CD14-positive monocyte (primary cell): ENCODE measurements at regions not wholly inside any gene's neighbourhood (a gene's known extent, or its start where the extent isn't known, plus 50 kb on each side); places are given as distances from the start of the nearest gene placed in this dataset.

Source experiments
- DNase-seq, 3 donors: peaks; one replicate each; pipeline ENCODE4 v3.0.0-alpha.2; 2011 to 2022
- H2AFZ ChIP-seq: 2 replicates; pipeline ENCODE4 v1.6.0; 2012; ENCODE audit warnings: mild to moderate bottlenecking, low read depth, low read length, inconsistent platforms; ENCODE audit not compliant: insufficient read depth, poor library complexity, severe bottlenecking
- H3K27ac ChIP-seq, 2 donors: 1 replicate in 1 of 2; 2 replicates in 1 of 2; pipeline ENCODE4 v1.5.1; 2012 to 2013; ENCODE audit warnings: low read length in 2 of 2, control low read depth in 1 of 2, inconsistent platforms in 1 of 2, low read depth in 1 of 2, mild to moderate bottlenecking in 1 of 2
- H3K27me3 ChIP-seq, 2 donors: one replicate each; pipeline versions ENCODE4 v1.6.0 to v1.6.1; 2011 to 2013; ENCODE audit warnings: low read length in 2 of 2; ENCODE audit not compliant: control insufficient read depth in 2 of 2, insufficient read depth in 2 of 2
- H3K36me3 ChIP-seq, 2 donors: replicated peaks in 1 of 2; 1 replicate in 1 of 2; 2 replicates in 1 of 2; pipeline versions ENCODE4 v1.5.1 to v1.6.1; 2012 to 2013; ENCODE audit warnings: low read length in 2 of 2, control low read depth in 1 of 2, inconsistent platforms in 1 of 2, mild to moderate bottlenecking in 1 of 2; ENCODE audit not compliant: insufficient read depth in 2 of 2, control insufficient read depth in 1 of 2
- H3K4me1 ChIP-seq, 2 donors: 1 replicate in 1 of 2; 2 replicates in 1 of 2; pipeline versions ENCODE4 v1.5.1 to v1.6.1; 2012 to 2013; ENCODE audit warnings: low read length in 2 of 2, control low read depth in 1 of 2, inconsistent platforms in 1 of 2, mild to moderate bottlenecking in 1 of 2, moderate library complexity in 1 of 2; ENCODE audit not compliant: insufficient read depth in 2 of 2, control insufficient read depth in 1 of 2
- H3K4me2 ChIP-seq: replicated peaks from 2 replicates; pipeline ENCODE3; 2012; ENCODE audit warnings: low read length, moderate library complexity, mild to moderate bottlenecking; ENCODE audit not compliant: poor library complexity, severe bottlenecking; ENCODE audit errors: extremely low read depth
- H3K4me3 ChIP-seq, 3 experiments: fragments of 200-600 bp in 1 of 3; sonication (generic) in 1 of 3; replicated peaks in 1 of 3; 1 replicate in 2 of 3; 2 replicates in 1 of 3; pipeline ENCODE4 v1.5.1; 2011 to 2013; ENCODE audit warnings: low read length in 3 of 3, mild to moderate bottlenecking in 3 of 3, control low read depth in 2 of 3, low read depth in 2 of 3, inconsistent platforms in 1 of 3, moderate library complexity in 1 of 3
- H3K79me2 ChIP-seq: 2 replicates; pipeline ENCODE4 v1.6.0; 2012; ENCODE audit warnings: mild to moderate bottlenecking, control low read depth, inconsistent platforms, low read length, moderate library complexity; ENCODE audit not compliant: insufficient read depth
- H3K9ac ChIP-seq: 2 replicates; pipeline ENCODE4 v1.6.0; 2017; ENCODE audit warnings: low read length, mild to moderate bottlenecking; ENCODE audit not compliant: insufficient read depth, poor library complexity, severe bottlenecking
- H3K9me3 ChIP-seq, 2 donors: replicated peaks in 1 of 2; 1 replicate in 1 of 2; 2 replicates in 1 of 2; pipeline versions ENCODE4 v1.5.1 to v1.6.1; 2012 to 2013; ENCODE audit warnings: low read length in 2 of 2, control low read depth in 1 of 2; ENCODE audit not compliant: control insufficient read depth in 1 of 2, insufficient read depth in 1 of 2
- H4K20me1 ChIP-seq: 2 replicates; pipeline ENCODE4 v1.6.0; 2012; ENCODE audit warnings: mild to moderate bottlenecking, low read length, control low read depth, moderate library complexity; ENCODE audit not compliant: insufficient read depth
- H3K27ac Mint-ChIP-seq, 7 donors: one replicate each; pipeline ENCODE4 v1.8.0; 2020; ENCODE audit warnings: mild to moderate bottlenecking in 7 of 7, mixed read lengths in 7 of 7, moderate library complexity in 6 of 7, inconsistent platforms in 2 of 7
- H3K27me3 Mint-ChIP-seq, 3 donors: one replicate each; pipeline ENCODE4 v1.8.0; 2021 to 2022; ENCODE audit warnings: low read depth in 3 of 3, mild to moderate bottlenecking in 3 of 3, mixed read lengths in 3 of 3, moderate library complexity in 3 of 3, inconsistent platforms in 1 of 3
- H3K36me3 Mint-ChIP-seq, 2 donors: one replicate each; pipeline ENCODE4 v1.8.0; 2020; ENCODE audit warnings: mixed read lengths in 2 of 2, inconsistent platforms in 1 of 2, mild to moderate bottlenecking in 1 of 2
- H3K4me1 Mint-ChIP-seq: one replicate; pipeline ENCODE4 v1.8.0; 2020; ENCODE audit warnings: mild to moderate bottlenecking, mixed read lengths
- H3K4me3 Mint-ChIP-seq, 2 donors: one replicate each; pipeline ENCODE4 v1.8.0; 2020; ENCODE audit warnings: mild to moderate bottlenecking in 2 of 2, mixed read lengths in 2 of 2, moderate library complexity in 1 of 2
- H3K9me3 Mint-ChIP-seq, 7 donors: one replicate each; pipeline ENCODE4 v1.8.0; 2020 to 2022; ENCODE audit warnings: mixed read lengths in 7 of 7, mild to moderate bottlenecking in 6 of 7, moderate library complexity in 6 of 7, inconsistent platforms in 2 of 7
- CTCF ChIP-seq: fragments of 200-600 bp; IDR thresholded peaks from one replicate; pipeline ENCODE4 v1.8.0; 2022; ENCODE audit warnings: antibody characterized with exemption, mild to moderate bottlenecking
- WGBS: methylation state at CpG from one replicate; pipeline ENCODE4 v1.1.5; 2013; ENCODE audit warnings: missing lambda C conversion rate; ENCODE audit not compliant: insufficient coverage; 5-methylcytosine and 5-hydroxymethylcytosine counted together
- intact Hi-C, 2 donors: fragments of 100-400 bp; cut with micrococcal nuclease; formaldehyde crosslinking; loops; one replicate each; pipeline versions ENCODE4 v1.15.0 to v1.15.1; 2023

- intact Hi-C loops: loop anchor here in 1 of 2 donors (10.0 kb wide), 1 partner anchor 53 kb away; no protein-coding TSS in a partner anchor
- H3K4me3 ChIP-seq: peak overlapping the region in 2 of 3 experiments; percentile 16 to 54
- H3K4me1 ChIP-seq: peaks cover 56 to 58% of the 10 kb centered on the region in 2 donors
- no peaks in the 10 kb centered on the region for H3K79me2 ChIP-seq
- Mint-ChIP-seq H3K27ac (peak overlapping the region; percentile 87 to 98 (median 95)), H3K9me3 (peaks cover 0 to 1% (median 0%) of the 10 kb centered on the region in 7 donors), H3K27me3 (no peaks in the 10 kb centered on the region), H3K4me1 (peaks cover 56% of the 10 kb centered on the region), H3K4me3 (peak overlapping the region; percentile 51 to 79), H3K36me3 (peaks cover 0 to 4% of the 10 kb centered on the region in 2 donors)
- TF ChIP-seq CTCF: no peak
- H3K4me2 ChIP-seq: peak overlapping the region; percentile 59
- H3K27me3 ChIP-seq: no peaks in the 10 kb centered on the region
- no peaks in the 10 kb centered on the region for H3K36me3 ChIP-seq
- no peaks in the 10 kb centered on the region for H4K20me1 ChIP-seq
- peak overlapping the region; percentile 48 for H2AFZ ChIP-seq
- peak overlapping the region; percentile 13 to 80 for H3K27ac ChIP-seq
- no peaks in the 10 kb centered on the region for H3K9me3 ChIP-seq
- H3K9ac ChIP-seq: peak overlapping the region; percentile 9
- 0% methylated on average over 2 of the region's 4 CpGs for WGBS
- DNase-seq: peak; percentile 68 to 93 (median 86)
These were observed 57.8 kb downstream of the ZNF281 start for GRCh38 chr1:200351826-200352549.

- peak overlapping the region in 1 of 2 donors; percentile 80 for H3K27ac ChIP-seq
- no peaks in the 10 kb centered on the region for H3K27me3 Mint-ChIP-seq
- no peak overlapping the region for H3K9ac ChIP-seq
- intact Hi-C loops: loop anchor here in 1 of 2 donors (10.0 kb wide), 1 partner anchor 53 kb away; no protein-coding TSS in a partner anchor
- no peaks in the 10 kb centered on the region for H3K27me3 ChIP-seq
- WGBS: 50% methylated on average over 1 of the region's 4 CpGs
- H4K20me1 ChIP-seq: no peaks in the 10 kb centered on the region
- peaks cover 0 to 3% (median 0%) of the 10 kb centered on the region in 7 donors for H3K9me3 Mint-ChIP-seq
- DNase-seq: no peak
- H3K79me2 ChIP-seq: no peaks in the 10 kb centered on the region
- H3K36me3 Mint-ChIP-seq: peaks cover 0 to 4% of the 10 kb centered on the region in 2 donors
- no peak overlapping the region for H3K4me3 Mint-ChIP-seq
- peak overlapping the region; percentile 59 for H3K4me2 ChIP-seq
- no peaks in the 10 kb centered on the region for H3K9me3 ChIP-seq
- peak overlapping the region in 1 of 3 experiments; percentile 54 for H3K4me3 ChIP-seq
- H3K36me3 ChIP-seq: no peaks in the 10 kb centered on the region
- H3K4me1 ChIP-seq: peaks cover 57 to 59% of the 10 kb centered on the region in 2 donors
- H3K27ac Mint-ChIP-seq: peak overlapping the region; percentile 87 to 98 (median 95)
- TF ChIP-seq CTCF: no peak
- H3K4me1 Mint-ChIP-seq: peaks cover 60% of the 10 kb centered on the region
- H2AFZ ChIP-seq: peak overlapping the region; percentile 29
These were observed 58.4 kb downstream of the ZNF281 start for GRCh38 chr1:200351425-200351824.
